ENCODE measurements at regions not wholly inside any gene's neighbourhood (a gene's known extent, or its start where the extent isn't known, plus 50 kb on each side); places are given as distances from the start of the nearest gene placed in this dataset.

GRCh38 chr4:33296876-33297455 is 2576.8 kb downstream of the PCDH7 start:
- Histone ChIP-seq H3K36me3 (ENCODE audit: low read depth) (no peaks in the 10 kb centered on the region), H3K9ac (no peak overlapping the region), H3K9me3 (ENCODE audit: low read depth) (no peaks in the 10 kb centered on the region), H3K4me3 (no peak overlapping the region), H3K27ac (no peak overlapping the region), H3K27me3 (replicated peaks; ENCODE audit: insufficient read depth) (no peaks in the 10 kb centered on the region), H2AFZ (no peak overlapping the region), H3K79me2 (ENCODE audit: insufficient read depth) (no peaks in the 10 kb centered on the region), H3K9me2 (ENCODE audit: insufficient read depth) (no peaks in the 10 kb centered on the region), H4K20me1 (ENCODE audit: insufficient read depth) (no peaks in the 10 kb centered on the region), H3F3A (ENCODE audit: insufficient read depth) (no peaks in the 10 kb centered on the region), H3K4me1 (ENCODE audit: insufficient read depth) (no peaks in the 10 kb centered on the region), H3K4me2 (ENCODE audit: unreplicated experiment) (no peak overlapping the region)
- TF ChIP-seq EZH2 (IDR thresholded peaks at IDR 0.05; ENCODE audit: insufficient read depth, poor library complexity, severe bottlenecking) (no peak), EZH2phosphoT487 (IDR thresholded peaks at IDR 0.05; ENCODE audit: insufficient read depth, low read depth) (no peak)
- in situ Hi-C loops (cut with MboI) = no loop called here
- DNase-seq = no peak
- WGBS, 2 experiments (ENCODE audit: low coverage in 1 of 2, low lambda C conversion rate in 2 of 2, missing lambda C conversion rate in 2 of 2) = 19 to 29% methylated on average over 3 of the region's 3 CpGs

GRCh38 chr4:33302321-33302720 is 2582.2 kb downstream of the PCDH7 start:
- WGBS, 2 experiments (ENCODE audit: low coverage in 1 of 2, low lambda C conversion rate in 2 of 2, missing lambda C conversion rate in 2 of 2) = 7 to 10% methylated on average over 2 of the region's 2 CpGs
- Histone ChIP-seq H3K9ac (no peak overlapping the region), H3K9me2 (ENCODE audit: insufficient read depth) (no peaks in the 10 kb centered on the region)

GRCh38 chr4:33306131-33306530 is 2586.0 kb downstream of the PCDH7 start:
- no peaks in the 10 kb centered on the region for H3K4me1 ChIP-seq (ENCODE audit: insufficient read depth)
- H3K27ac ChIP-seq = no peak overlapping the region
- H3K4me2 ChIP-seq (ENCODE audit: unreplicated experiment) = no peak overlapping the region
- H3K79me2 ChIP-seq (ENCODE audit: insufficient read depth) = no peaks in the 10 kb centered on the region
- no peak for TF ChIP-seq EZH2phosphoT487 (IDR thresholded peaks at IDR 0.05; ENCODE audit: insufficient read depth, low read depth)
- no peak for TF ChIP-seq EZH2 (IDR thresholded peaks at IDR 0.05; ENCODE audit: insufficient read depth, poor library complexity, severe bottlenecking)
- H3K9me3 ChIP-seq (ENCODE audit: low read depth) = no peaks in the 10 kb centered on the region
- H3K27me3 ChIP-seq (replicated peaks; ENCODE audit: insufficient read depth) = no peaks in the 10 kb centered on the region
- H4K20me1 ChIP-seq (ENCODE audit: insufficient read depth) = no peaks in the 10 kb centered on the region
- WGBS, 2 experiments (ENCODE audit: low coverage in 1 of 2, low lambda C conversion rate in 2 of 2, missing lambda C conversion rate in 2 of 2) = 18 to 24% methylated on average over 2 of the region's 2 CpGs
- no peak overlapping the region for H3K4me3 ChIP-seq
- H3K36me3 ChIP-seq (ENCODE audit: low read depth) = no peaks in the 10 kb centered on the region
- no peaks in the 10 kb centered on the region for H3K9me2 ChIP-seq (ENCODE audit: insufficient read depth)
- H3K9ac ChIP-seq = no peak overlapping the region
- H3F3A ChIP-seq (ENCODE audit: insufficient read depth) = no peaks in the 10 kb centered on the region
- no peak overlapping the region for H2AFZ ChIP-seq
- no peak for DNase-seq
- in situ Hi-C loops (cut with MboI) = no loop called here

More at GRCh38 chr4:33302321-33302720, 2582.2 kb downstream of the PCDH7 start:
- DNase-seq = no peak
- no peaks in the 10 kb centered on the region for H4K20me1 ChIP-seq (ENCODE audit: insufficient read depth)
- in situ Hi-C loops (cut with MboI) = no loop called here
- H3K4me3 ChIP-seq = no peak overlapping the region
- no peaks in the 10 kb centered on the region for H3K79me2 ChIP-seq (ENCODE audit: insufficient read depth)
- no peaks in the 10 kb centered on the region for H3K27me3 ChIP-seq (replicated peaks; ENCODE audit: insufficient read depth)
- H3K27ac ChIP-seq = no peak overlapping the region
- no peak overlapping the region for H2AFZ ChIP-seq
- H3K4me2 ChIP-seq (ENCODE audit: unreplicated experiment) = no peak overlapping the region
- no peaks in the 10 kb centered on the region for H3F3A ChIP-seq (ENCODE audit: insufficient read depth)
- H3K36me3 ChIP-seq (ENCODE audit: low read depth) = no peaks in the 10 kb centered on the region
- no peak for TF ChIP-seq EZH2phosphoT487 (IDR thresholded peaks at IDR 0.05; ENCODE audit: insufficient read depth, low read depth)
- no peaks in the 10 kb centered on the region for H3K4me1 ChIP-seq (ENCODE audit: insufficient read depth)
- H3K9me3 ChIP-seq (ENCODE audit: low read depth) = no peaks in the 10 kb centered on the region

GRCh38 chr4:33316033-33316432 is 2595.9 kb downstream of the PCDH7 start:
- no peaks in the 10 kb centered on the region for H3K79me2 ChIP-seq (ENCODE audit: insufficient read depth)
- H4K20me1 ChIP-seq (ENCODE audit: insufficient read depth) = no peaks in the 10 kb centered on the region
- no peaks in the 10 kb centered on the region for H3K4me1 ChIP-seq (ENCODE audit: insufficient read depth)
- H2AFZ ChIP-seq = no peak overlapping the region
- no peak for TF ChIP-seq EZH2phosphoT487 (IDR thresholded peaks at IDR 0.05; ENCODE audit: insufficient read depth, low read depth)
- no peak for TF ChIP-seq EZH2 (IDR thresholded peaks at IDR 0.05; ENCODE audit: insufficient read depth, poor library complexity, severe bottlenecking)
- H3K9me2 ChIP-seq (ENCODE audit: insufficient read depth) = no peaks in the 10 kb centered on the region
- H3K9ac ChIP-seq = no peak overlapping the region
- in situ Hi-C loops (cut with MboI) = no loop called here
- H3K4me2 ChIP-seq (ENCODE audit: unreplicated experiment) = no peak overlapping the region
- H3K36me3 ChIP-seq (ENCODE audit: low read depth) = no peaks in the 10 kb centered on the region
- 17 to 26% methylated on average over 2 of the region's 2 CpGs for WGBS, 2 experiments (ENCODE audit: low coverage in 1 of 2, low lambda C conversion rate in 2 of 2, missing lambda C conversion rate in 2 of 2)
- no peaks in the 10 kb centered on the region for H3K27me3 ChIP-seq (replicated peaks; ENCODE audit: insufficient read depth)
- no peak overlapping the region for H3K27ac ChIP-seq
- H3K9me3 ChIP-seq (ENCODE audit: low read depth) = peaks cover 2% of the 10 kb centered on the region
- no peak overlapping the region for H3K4me3 ChIP-seq
- no peak for DNase-seq
- H3F3A ChIP-seq (ENCODE audit: insufficient read depth) = no peaks in the 10 kb centered on the region

GRCh38 chr4:33316578-33316977 is 2596.4 kb downstream of the PCDH7 start:
- Histone ChIP-seq H3K4me2 (ENCODE audit: unreplicated experiment) (no peak overlapping the region), H3K4me1 (ENCODE audit: insufficient read depth) (no peaks in the 10 kb centered on the region), H3K27me3 (replicated peaks; ENCODE audit: insufficient read depth) (no peaks in the 10 kb centered on the region), H3K36me3 (ENCODE audit: low read depth) (no peaks in the 10 kb centered on the region), H3K9me3 (ENCODE audit: low read depth) (peaks cover 2% of the 10 kb centered on the region), H2AFZ (no peak overlapping the region), H3K4me3 (no peak overlapping the region), H3K79me2 (ENCODE audit: insufficient read depth) (no peaks in the 10 kb centered on the region), H4K20me1 (ENCODE audit: insufficient read depth) (no peaks in the 10 kb centered on the region), H3K9me2 (ENCODE audit: insufficient read depth) (no peaks in the 10 kb centered on the region), H3K9ac (no peak overlapping the region), H3K27ac (no peak overlapping the region), H3F3A (ENCODE audit: insufficient read depth) (no peaks in the 10 kb centered on the region)
- TF ChIP-seq EZH2phosphoT487 (IDR thresholded peaks at IDR 0.05; ENCODE audit: insufficient read depth, low read depth) = no peak
- TF ChIP-seq EZH2 (IDR thresholded peaks at IDR 0.05; ENCODE audit: insufficient read depth, poor library complexity, severe bottlenecking) = no peak
- in situ Hi-C loops (cut with MboI) = no loop called here
- WGBS, 2 experiments (ENCODE audit: low coverage in 1 of 2, low lambda C conversion rate in 2 of 2, missing lambda C conversion rate in 2 of 2) = 9 to 22% methylated on average over 3 of the region's 3 CpGs
- DNase-seq = no peak
